ENCODE measurements at regions not wholly inside any gene's neighbourhood (a gene's known extent, or its start where the extent isn't known, plus 50 kb on each side); places are given as distances from the start of the nearest gene placed in this dataset.

GRCh38 chr10:2908851-2909630, 158.3 kb upstream of the PFKP start:
- ATAC-seq (ENCODE audit: low read depth), result no peak
- H3K4me3 ChIP-seq (ENCODE audit: severe bottlenecking), result no peak overlapping the region
- H3K36me3 ChIP-seq (ENCODE audit: low read depth), result no peaks in the 10 kb centered on the region
- H3K9me3 ChIP-seq (ENCODE audit: severe bottlenecking), result no peaks in the 10 kb centered on the region
- no peak for DNase-seq (ENCODE audit: low spot score)
- no peaks in the 10 kb centered on the region for H3K4me1 ChIP-seq (ENCODE audit: insufficient read depth, poor library complexity, severe bottlenecking)
- H3K27me3 ChIP-seq (ENCODE audit: insufficient read depth, poor library complexity, severe bottlenecking), result peaks cover 2% of the 10 kb centered on the region
- no peak for TF ChIP-seq CTCF (IDR thresholded peaks at IDR 0.05; ENCODE audit: poor library complexity, severe bottlenecking)
- H3K27ac ChIP-seq (ENCODE audit: poor library complexity, severe bottlenecking), result no peak overlapping the region

- H3K27me3 ChIP-seq (ENCODE audit: insufficient read depth, poor library complexity, severe bottlenecking), result no peaks in the 10 kb centered on the region
- H3K36me3 ChIP-seq (ENCODE audit: low read depth), result no peaks in the 10 kb centered on the region
- no peaks in the 10 kb centered on the region for H3K4me1 ChIP-seq (ENCODE audit: insufficient read depth, poor library complexity, severe bottlenecking)
- no peak overlapping the region for H3K4me3 ChIP-seq (ENCODE audit: severe bottlenecking)
- no peak for DNase-seq (ENCODE audit: low spot score)
- H3K9me3 ChIP-seq (ENCODE audit: severe bottlenecking), result no peaks in the 10 kb centered on the region
- TF ChIP-seq CTCF (IDR thresholded peaks at IDR 0.05; ENCODE audit: poor library complexity, severe bottlenecking), result no peak
- ATAC-seq (ENCODE audit: low read depth), result no peak
- H3K27ac ChIP-seq (ENCODE audit: poor library complexity, severe bottlenecking), result no peak overlapping the region
Observed at GRCh38 chr10:2906974-2907373, 160.4 kb upstream of the PFKP start.

DNA sequence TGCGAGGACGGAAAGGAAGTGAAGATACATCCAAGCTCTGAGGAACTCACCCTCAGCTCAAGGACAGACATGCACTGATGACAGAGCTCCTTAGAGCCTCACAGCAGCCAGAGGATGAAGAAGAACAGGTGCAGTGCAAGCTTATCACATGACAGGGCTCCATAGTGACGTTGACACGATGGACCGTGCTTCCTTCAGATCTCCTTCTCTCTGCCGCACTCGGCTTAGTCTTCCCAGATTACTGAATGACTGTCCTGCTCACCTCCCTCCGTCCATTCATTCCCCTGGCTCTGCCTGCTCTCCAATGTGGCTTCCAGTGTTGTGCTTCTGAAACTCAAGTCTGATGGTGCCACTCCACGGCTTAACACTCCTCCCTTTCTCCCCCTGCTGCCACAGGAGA, 161.5 kb upstream of the PFKP start:
- TF ChIP-seq CTCF (IDR thresholded peaks at IDR 0.05; ENCODE audit: poor library complexity, severe bottlenecking), result no peak
- Histone ChIP-seq H3K36me3 (ENCODE audit: low read depth) (no peaks in the 10 kb centered on the region), H3K9me3 (ENCODE audit: severe bottlenecking) (no peaks in the 10 kb centered on the region), H3K4me3 (ENCODE audit: severe bottlenecking) (no peak overlapping the region), H3K27ac (ENCODE audit: poor library complexity, severe bottlenecking) (no peak overlapping the region), H3K4me1 (ENCODE audit: insufficient read depth, poor library complexity, severe bottlenecking) (no peaks in the 10 kb centered on the region), H3K27me3 (ENCODE audit: insufficient read depth, poor library complexity, severe bottlenecking) (no peaks in the 10 kb centered on the region)
- ATAC-seq (ENCODE audit: low read depth) (no peak), DNase-seq (ENCODE audit: low spot score) (no peak)

GRCh38 chr10:2900530-2900929, 166.8 kb upstream of the PFKP start:
- TF ChIP-seq CTCF (IDR thresholded peaks at IDR 0.05; ENCODE audit: poor library complexity, severe bottlenecking), result no peak
- ATAC-seq (ENCODE audit: low read depth), result no peak
- DNase-seq (ENCODE audit: low spot score), result no peak
- H3K27me3 ChIP-seq (ENCODE audit: insufficient read depth, poor library complexity, severe bottlenecking), result no peaks in the 10 kb centered on the region
- no peaks in the 10 kb centered on the region for H3K9me3 ChIP-seq (ENCODE audit: severe bottlenecking)
- H3K4me3 ChIP-seq (ENCODE audit: severe bottlenecking), result no peak overlapping the region
- H3K36me3 ChIP-seq (ENCODE audit: low read depth), result no peaks in the 10 kb centered on the region
- no peaks in the 10 kb centered on the region for H3K4me1 ChIP-seq (ENCODE audit: insufficient read depth, poor library complexity, severe bottlenecking)
- H3K27ac ChIP-seq (ENCODE audit: poor library complexity, severe bottlenecking), result no peak overlapping the region

- Histone ChIP-seq H3K27me3 (ENCODE audit: insufficient read depth, poor library complexity, severe bottlenecking) (no peaks in the 10 kb centered on the region), H3K4me3 (ENCODE audit: severe bottlenecking) (no peak overlapping the region), H3K9me3 (ENCODE audit: severe bottlenecking) (no peaks in the 10 kb centered on the region), H3K36me3 (ENCODE audit: low read depth) (no peaks in the 10 kb centered on the region), H3K4me1 (ENCODE audit: insufficient read depth, poor library complexity, severe bottlenecking) (no peaks in the 10 kb centered on the region), H3K27ac (ENCODE audit: poor library complexity, severe bottlenecking) (no peak overlapping the region)
- no peak for TF ChIP-seq CTCF (IDR thresholded peaks at IDR 0.05; ENCODE audit: poor library complexity, severe bottlenecking)
- ATAC-seq (ENCODE audit: low read depth), result no peak
- no peak for DNase-seq (ENCODE audit: low spot score)
Observed at GRCh38 chr10:2899246-2899951, 167.9 kb upstream of the PFKP start.

All from RWPE2 (cell line).